HG03378 (cell line): ENCODE measurements at regions not wholly inside any gene's neighbourhood (a gene's known extent, or its start where the extent isn't known, plus 50 kb on each side); places are given as distances from the start of the nearest gene placed in this dataset.
A peak's percentile ranks its signal among the peaks of the same experiment; 100 is the strongest.

Experiments
- ATAC-seq: cut with Tn5 transposase; IDR thresholded peaks from one replicate; pipeline ENCODE4 v1.9.1; 2021; ENCODE audit warnings: mild to moderate bottlenecking, moderate library complexity; ENCODE audit not compliant: unreplicated experiment

GRCh38 chr5:60206234-60206633 is 312.7 kb upstream of the PDE4D start:
- ATAC-seq, result no peak

- no peak for ATAC-seq
These were observed 311.5 kb upstream of the PDE4D start for GRCh38 chr5:60205071-60205470.

DNA sequence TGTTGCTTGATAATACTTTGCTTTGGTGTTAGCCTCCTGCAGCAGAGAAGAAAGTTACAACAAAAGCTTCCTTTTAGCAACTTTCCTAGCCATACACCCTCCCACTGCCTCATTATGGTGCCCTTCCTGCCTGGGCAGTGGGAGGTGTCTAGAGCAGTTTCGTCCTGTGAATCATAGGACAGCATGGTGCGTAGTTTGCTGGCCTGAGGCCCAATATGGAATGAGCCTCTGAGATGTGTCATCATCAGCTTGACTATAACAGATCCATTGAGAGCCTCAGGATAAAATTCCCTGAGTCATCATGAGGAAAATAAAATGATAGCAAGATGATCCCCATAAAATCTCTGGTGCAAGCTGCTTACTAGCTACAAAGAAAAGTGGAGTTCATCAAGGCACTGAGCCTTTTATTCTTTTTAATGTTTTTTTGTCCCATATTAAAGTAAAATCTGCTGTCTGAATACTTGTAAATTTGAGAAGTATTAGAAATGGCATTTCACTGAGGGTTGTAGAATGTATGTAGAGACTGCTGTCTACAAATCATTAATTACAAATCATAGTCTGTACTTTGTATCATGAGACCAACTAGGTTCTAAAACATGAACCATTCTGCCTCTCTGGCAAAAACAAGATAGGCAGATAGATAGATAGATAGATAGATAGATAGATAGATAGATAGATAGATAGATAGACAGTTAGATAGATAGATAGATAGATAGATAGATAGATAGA is 303.0 kb upstream of the PDE4D start:
- no peak for ATAC-seq

DNA sequence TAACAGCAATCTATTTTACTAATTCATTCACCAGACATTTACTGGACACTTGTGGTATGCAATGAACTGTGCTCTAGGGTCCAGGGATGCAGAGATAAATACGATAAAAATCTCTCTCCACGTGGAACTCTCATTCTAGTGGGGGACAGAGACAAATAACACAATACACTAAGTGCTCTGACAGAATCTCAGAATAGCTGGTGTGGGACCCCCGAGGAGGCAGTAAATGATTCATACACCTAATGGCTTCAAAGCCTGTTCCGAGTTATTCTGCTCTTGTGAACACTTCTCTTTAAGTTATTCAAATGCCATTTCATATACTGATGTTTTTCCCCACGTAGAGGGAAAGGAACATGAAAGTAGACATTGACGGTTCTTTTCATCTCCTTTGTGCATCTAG is 302.0 kb upstream of the PDE4D start:
- ATAC-seq, result no peak

GRCh38 chr5:60195083-60195482 is 301.6 kb upstream of the PDE4D start:
- ATAC-seq, result no peak

- no peak for ATAC-seq
These were observed 291.9 kb upstream of the PDE4D start for GRCh38 chr5:60185231-60186099.

GRCh38 chr5:60184606-60185005 is 291.1 kb upstream of the PDE4D start:
- ATAC-seq, result no peak

GRCh38 chr5:60183881-60184280 is 290.4 kb upstream of the PDE4D start:
- peak; percentile 70 for ATAC-seq

GRCh38 chr5:60178101-60178500 is 284.6 kb upstream of the PDE4D start:
- no peak for ATAC-seq

DNA sequence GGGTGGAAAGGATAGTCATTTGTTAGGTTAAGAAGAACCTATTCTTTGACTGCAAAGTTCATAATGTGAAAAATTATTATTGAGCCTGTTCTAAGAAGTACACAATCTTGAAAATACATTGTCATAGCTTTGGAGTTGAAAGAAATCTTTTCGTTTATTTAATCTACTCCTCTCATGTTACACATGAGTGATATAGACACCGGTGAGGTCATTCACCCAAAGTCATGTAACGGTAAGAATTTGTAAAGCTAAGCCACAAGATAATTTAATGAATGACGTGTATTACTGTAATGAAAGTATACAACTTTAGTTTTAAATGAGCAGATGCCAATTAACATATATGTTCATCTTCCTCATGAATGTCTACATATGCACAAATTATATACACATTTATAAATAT is 284.1 kb upstream of the PDE4D start:
- ATAC-seq, result no peak

- no peak for ATAC-seq
These were observed 280.1 kb upstream of the PDE4D start for GRCh38 chr5:60173667-60174066.

DNA sequence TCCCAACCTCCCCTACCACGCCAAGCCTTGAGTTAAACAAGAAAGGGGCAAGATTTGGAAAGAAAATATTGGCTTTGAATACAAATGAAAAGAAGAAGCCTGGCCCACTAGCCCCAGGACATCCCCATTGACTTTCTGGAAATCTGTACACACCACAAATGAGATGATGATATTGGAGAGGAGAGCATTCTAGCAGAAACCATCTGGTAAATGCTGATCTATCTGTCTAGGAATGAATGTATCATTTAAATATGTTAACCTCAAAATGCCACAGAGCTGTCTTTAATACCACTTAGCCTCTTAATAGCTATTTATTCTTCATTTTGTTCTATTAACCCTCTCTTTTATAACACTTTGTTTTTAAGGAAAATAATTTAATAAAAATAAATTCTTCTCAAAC is 270.2 kb upstream of the PDE4D start:
- no peak for ATAC-seq

GRCh38 chr5:60162441-60162840 is 268.9 kb upstream of the PDE4D start:
- ATAC-seq, result no peak

DNA sequence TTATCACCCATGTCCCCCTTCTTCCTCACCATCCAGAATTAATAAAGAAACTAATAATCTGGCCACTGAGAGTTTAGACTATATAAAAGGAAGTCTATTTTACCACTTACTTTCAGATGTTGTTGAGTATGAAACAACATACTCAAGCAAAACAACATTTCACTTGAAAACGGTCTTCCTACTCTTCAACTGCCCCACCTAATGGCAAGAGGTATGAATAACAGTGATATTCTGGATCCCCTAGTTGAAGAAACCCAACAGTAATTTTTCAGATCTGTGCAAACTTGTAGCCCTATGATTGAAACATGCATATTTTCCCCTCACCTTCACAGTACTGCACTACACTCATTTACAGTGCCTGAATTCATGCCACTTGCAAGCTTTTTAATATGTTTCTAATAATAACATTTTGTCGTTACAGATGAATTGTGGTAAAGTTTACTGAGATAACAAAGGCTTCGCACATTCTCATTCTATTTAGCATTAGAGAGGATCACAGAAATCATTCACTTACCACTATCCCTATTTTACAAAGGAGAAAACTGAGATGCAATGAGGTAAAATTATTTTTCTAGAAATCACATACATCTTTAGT is 267.9 kb upstream of the PDE4D start:
- peak; percentile 74 for ATAC-seq

DNA sequence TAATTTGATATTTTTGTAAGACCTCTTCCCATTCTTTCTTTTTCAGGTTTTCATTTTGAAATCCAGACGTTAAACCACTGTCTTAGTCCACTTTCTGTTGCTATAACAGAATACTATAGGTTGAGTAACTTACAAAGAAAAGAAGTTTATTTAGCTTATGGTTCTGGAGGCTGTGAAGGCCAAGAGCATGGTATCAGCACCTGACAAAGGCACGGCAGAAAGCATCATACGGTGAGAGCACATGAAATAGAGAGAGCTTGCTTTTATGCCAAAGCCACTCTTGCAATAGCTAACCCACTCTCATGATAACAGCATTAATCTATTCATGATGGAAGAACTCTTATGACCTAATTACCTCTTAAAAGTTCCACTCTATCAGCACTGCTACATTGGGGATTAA is 255.6 kb upstream of the PDE4D start:
- ATAC-seq, result no peak

DNA sequence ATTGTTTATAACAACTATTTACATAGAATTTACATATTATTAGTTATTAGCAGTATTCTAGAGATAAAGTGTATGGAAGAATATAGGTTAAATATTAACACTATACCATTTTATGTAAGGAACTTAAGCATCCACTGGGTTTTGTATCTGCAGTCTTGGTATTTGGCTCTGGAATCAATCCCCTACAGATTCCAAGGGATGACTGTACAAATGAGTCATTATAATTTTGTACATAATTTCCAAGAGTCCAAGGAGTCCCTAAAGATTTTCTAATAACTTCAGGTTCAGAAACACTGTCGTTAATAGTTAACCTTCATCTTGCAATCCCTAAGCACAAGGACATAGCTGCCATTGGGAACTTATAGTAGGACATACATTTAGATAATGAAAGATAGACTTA is 254.8 kb upstream of the PDE4D start:
- no peak for ATAC-seq

DNA sequence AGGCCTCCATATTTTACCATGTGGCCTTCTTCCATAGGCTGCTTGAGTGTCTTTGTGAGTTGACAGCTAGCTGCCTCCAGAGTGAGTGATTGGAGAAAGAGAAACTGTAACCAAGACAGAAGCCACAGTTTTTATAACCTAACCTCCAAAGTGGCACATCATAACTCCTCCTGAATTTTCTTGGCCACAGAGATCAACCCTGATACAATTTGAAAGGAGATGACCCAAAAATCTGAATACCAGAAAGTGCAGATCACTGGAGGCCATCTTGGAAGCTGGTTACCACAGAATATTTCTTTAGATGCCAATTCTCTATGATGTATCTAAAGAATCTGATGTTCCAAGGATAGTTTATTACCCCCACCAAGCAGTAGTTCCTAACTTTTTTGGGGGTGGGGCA is 254.3 kb upstream of the PDE4D start:
- ATAC-seq, result no peak

- no peak for ATAC-seq
These were observed 250.5 kb upstream of the PDE4D start for GRCh38 chr5:60143942-60144549.

GRCh38 chr5:60141119-60141518 is 247.6 kb upstream of the PDE4D start:
- ATAC-seq, result no peak

- no peak for ATAC-seq
These were observed 243.3 kb upstream of the PDE4D start for GRCh38 chr5:60136841-60137240.

GRCh38 chr5:60131504-60131903 is 238.0 kb upstream of the PDE4D start:
- no peak for ATAC-seq

- no peak for ATAC-seq
These were observed 232.1 kb upstream of the PDE4D start for GRCh38 chr5:60125636-60126035.
